Retina (tissue), 1 donor: ENCODE measurements at regions not wholly inside any gene's neighbourhood (a gene's known extent, or its start where the extent isn't known, plus 50 kb on each side); places are given as distances from the start of the nearest gene placed in this dataset.

Experiments used
- DNase-seq: peaks from one replicate; pipeline ENCODE4 v3.0.0-alpha.2; 2016

- DNase-seq: no peak
Measured at GRCh38 chr22:49426098-49426497, 401.6 kb downstream of the BRD1 start.

- no peak for DNase-seq
Measured at GRCh38 chr22:49425356-49425755, 402.3 kb downstream of the BRD1 start.

DNA sequence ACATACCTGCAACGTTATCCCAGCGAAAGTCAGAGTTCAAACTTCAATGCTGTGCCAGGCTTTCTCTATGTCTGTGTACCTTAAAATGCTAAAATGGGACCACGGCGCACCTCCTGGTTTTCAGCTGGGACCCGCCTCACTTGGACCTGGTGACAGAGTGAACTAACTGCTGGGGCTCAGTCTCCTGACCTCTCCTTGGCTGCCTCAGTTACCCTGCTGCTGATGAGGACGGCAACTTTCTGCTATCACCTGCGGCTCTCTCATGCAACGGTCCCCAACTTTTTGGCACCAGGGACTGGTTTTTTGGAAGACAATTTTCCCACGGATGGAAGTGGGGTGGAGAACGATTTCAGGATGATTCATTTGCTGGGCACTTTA is 402.8 kb downstream of the BRD1 start:
- no peak for DNase-seq

DNA sequence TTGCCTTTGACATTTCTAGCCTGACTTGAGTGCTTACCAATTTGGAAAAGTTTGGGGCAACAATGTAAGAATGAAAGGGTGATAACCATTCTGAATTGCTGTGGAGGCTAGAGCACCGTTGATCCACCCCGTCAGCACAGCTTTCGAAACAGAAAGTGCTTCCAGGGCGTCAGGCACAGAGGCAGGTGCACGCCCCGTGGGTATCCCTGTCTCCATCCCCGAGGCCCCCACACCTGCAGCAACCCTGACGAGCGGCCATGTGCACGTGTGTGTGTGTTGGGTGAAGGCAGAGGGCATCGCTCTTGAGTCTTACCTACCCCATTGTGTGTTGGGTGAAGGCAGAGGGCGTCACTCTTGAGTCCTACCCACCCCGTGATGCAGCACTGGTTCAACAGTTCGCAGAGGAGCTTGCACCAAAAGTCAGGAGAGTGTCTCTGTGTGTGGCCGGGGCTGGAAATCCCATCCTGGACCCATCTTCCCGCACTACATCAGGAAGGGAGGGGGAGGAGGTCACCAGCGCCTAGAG is 404.5 kb downstream of the BRD1 start:
- no peak for DNase-seq

- no peak for DNase-seq
Measured at GRCh38 chr22:49422701-49423100, 405.0 kb downstream of the BRD1 start.

- DNase-seq: no peak
Measured at GRCh38 chr22:49420651-49421050, 407.0 kb downstream of the BRD1 start.

DNA sequence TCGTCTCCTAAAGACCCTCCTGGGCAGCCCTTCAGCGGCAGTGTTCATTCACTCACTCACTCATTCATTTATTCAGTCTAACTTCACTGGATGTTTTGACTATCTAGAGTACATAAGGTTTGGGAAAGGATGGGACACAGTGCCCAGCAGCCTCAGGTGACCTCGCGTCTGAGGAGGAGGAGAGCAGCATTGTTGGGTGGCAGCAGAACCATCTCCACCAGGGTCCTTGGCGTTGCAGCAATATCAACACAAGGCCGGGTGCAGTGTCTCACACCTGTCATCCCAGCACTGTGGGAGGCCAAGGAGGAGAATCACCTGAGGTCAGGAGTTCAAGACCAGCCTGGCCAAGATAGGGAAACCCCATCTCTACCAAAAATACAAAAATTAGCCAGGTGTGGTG is 408.0 kb downstream of the BRD1 start:
- no peak for DNase-seq

- DNase-seq: no peak
Measured at GRCh38 chr22:49418943-49419342, 408.7 kb downstream of the BRD1 start.

DNA sequence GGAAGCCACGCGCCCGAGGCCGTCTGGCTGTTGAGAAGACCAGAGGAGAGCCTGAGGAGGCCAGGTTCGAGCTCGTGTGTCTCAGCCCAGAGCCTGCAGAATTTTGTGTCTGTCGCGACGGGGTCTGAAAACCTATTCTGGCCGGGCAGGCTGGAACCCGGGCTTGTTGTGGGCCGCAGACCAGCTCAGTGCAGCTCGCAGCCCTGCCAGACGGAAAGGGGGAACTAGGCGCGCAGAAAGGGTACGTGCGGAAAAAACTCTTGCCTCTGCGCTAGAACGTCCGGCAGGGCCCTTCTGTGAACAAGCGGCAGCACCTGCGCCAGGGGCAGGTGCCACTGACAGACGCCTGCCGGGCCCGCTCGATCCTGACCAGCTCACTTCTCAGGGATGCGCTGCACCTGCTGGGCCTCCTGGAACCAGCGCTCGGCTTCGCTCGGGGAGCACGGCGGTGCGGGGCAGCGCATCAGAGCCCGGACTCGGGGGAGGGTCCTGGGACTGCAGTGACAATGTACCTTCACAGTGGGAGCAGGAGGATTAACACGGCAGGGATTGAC is 409.3 kb downstream of the BRD1 start:
- no peak for DNase-seq

- no peak for DNase-seq
Measured at GRCh38 chr22:49417833-49418232, 409.8 kb downstream of the BRD1 start.

DNA sequence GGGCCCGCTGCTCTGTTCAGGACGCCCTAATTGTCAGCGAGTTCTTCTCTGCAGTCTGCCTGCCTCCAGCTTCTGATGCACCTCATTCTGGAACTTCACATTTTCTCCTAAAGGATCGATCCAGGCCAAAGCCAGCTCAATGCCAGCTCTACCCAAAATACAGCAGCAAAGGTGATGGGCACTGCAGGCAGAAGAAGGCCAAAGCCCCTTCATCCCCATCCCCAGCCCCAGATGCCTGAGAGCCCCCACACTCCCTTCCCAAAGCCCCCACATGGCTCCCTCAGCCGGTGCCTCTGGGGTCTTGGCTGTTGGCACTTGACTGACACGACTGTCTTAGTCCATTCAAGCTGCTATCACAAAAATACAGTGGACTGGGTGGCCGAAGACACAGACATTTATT is 410.3 kb downstream of the BRD1 start:
- DNase-seq: no peak

DNA sequence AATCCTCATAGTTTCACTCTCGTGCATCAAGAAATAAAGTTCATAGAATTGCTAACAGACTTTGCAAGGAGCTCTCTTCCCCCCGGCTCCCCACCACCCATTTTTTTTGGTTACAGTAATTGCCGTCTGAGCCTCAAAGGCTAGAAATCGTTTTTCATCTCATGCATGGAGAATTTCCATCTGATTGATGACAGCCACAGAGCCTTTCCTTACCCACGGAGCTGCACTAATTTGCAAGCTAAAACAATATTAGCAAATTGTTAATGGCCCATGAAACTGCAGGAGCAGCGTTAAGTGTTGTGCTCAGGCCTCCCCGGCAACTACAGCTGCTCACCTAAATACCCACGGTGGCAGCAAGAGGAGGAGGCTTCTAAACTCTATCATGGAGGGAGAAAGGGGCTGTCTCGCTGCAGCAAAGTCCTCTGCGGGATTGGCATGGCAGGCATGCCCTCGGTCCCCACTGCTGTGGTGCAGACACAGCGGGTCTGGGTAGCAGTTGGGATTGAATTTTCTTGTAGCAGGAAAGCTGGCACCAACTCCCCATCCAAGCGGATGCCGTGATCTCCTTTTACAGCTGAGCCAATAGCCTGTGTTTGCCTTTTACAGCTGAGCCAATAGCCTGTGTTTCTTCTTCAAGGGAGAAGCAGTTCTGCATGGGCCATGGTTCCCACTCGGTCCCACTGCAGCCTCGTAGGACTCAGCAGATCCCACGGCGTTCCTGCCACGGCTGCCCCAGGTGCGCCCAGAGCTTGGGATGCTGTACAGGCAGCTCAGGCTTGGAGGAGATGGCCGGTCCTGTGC is 412.3 kb downstream of the BRD1 start:
- no peak for DNase-seq

GRCh38 chr22:49413551-49413950 is 414.1 kb downstream of the BRD1 start:
- no peak for DNase-seq

GRCh38 chr22:49413146-49413545 is 414.5 kb downstream of the BRD1 start:
- DNase-seq: no peak

GRCh38 chr22:49412236-49412635 is 415.4 kb downstream of the BRD1 start:
- DNase-seq: no peak

DNA sequence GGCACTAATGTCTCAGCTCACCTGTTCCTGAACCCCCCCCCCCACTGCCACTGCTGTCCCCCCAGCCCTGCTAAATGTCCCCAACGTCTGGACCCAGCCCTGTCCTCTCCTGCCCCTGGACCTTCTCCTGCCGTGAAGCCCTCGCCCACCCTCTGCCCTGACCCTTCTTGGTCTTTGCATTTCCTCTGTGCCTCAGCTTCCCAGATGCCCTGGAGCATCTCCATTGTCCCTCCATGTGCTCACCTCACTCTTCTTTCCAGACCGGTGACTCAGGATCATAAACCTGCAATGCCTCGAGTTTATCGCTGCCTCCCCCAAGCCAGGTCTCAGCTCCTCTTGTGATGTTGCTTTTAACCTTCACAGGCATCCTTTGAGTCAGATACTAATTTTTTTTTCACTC is 416.4 kb downstream of the BRD1 start:
- no peak for DNase-seq

DNA sequence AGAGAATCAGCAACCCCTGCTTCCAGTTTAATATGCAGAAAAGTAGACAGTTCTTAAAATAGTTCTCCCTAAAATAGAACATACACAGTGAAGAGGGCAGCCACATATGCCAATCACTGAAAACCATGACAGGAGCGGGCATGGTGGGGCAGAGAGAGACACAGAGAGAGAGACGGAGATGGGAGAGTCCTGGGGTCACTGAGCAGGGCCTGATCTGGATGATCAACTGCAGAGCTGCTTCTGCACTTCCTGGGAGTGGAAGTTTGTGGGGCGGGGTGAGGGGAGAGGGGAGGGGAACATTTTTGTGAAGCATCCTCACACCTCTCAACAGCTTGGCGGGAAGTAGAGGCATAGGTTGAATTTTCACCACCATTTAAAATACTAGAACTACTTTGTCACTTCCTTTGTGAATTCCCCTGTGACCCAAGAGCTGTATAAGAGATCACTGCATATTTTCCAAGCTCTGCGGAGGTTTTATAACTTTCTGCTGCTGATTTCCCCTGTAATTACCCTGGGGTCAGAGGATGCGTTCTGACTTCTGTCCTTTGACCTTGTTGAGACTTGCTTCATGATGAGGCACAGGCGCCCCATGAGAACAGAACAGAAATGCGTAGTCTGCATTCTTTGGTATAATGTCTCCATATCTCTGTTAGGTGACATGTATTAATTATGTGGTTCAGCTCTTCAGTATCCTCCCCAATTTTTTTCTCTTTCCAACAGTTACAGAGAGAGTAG is 419.4 kb downstream of the BRD1 start:
- DNase-seq: no peak

DNA sequence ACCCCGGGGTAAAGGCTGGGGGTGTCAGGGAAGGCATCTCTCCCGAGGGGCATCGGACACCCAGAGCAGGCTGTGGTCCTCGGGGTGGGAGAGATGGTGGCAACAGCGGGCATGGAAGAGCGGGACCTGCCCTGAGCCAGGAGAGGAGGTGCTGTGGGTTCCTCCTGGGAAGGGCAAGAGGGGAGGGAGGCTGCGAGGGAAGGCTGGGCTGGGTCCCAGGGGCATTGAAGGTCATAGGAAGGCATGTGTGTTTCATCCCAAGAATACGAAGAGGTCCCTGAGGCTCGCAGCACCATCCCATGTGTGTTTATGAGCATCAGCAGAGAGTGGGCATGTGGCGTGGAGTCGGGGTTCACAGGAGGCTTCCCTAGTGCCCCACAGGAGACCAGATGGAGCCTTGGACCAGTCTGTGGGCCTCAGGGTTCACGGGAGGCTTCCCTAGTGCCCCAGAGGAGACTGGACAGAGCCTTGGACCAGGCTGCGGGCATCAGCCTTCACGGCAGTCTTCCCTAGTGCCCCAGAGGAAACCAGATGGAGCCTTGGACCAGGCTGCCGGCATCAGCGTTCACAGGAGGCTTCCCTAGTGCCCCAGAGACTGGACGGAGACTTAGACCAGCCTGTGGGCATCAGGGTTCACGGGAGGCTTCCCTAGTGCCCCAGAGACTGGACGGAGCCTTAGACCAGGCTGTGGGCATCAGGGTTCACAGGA is 420.6 kb downstream of the BRD1 start:
- no peak for DNase-seq

GRCh38 chr22:49406047-49406650 is 421.5 kb downstream of the BRD1 start:
- no peak for DNase-seq

GRCh38 chr22:49405590-49405989 is 422.1 kb downstream of the BRD1 start:
- DNase-seq: no peak

DNA sequence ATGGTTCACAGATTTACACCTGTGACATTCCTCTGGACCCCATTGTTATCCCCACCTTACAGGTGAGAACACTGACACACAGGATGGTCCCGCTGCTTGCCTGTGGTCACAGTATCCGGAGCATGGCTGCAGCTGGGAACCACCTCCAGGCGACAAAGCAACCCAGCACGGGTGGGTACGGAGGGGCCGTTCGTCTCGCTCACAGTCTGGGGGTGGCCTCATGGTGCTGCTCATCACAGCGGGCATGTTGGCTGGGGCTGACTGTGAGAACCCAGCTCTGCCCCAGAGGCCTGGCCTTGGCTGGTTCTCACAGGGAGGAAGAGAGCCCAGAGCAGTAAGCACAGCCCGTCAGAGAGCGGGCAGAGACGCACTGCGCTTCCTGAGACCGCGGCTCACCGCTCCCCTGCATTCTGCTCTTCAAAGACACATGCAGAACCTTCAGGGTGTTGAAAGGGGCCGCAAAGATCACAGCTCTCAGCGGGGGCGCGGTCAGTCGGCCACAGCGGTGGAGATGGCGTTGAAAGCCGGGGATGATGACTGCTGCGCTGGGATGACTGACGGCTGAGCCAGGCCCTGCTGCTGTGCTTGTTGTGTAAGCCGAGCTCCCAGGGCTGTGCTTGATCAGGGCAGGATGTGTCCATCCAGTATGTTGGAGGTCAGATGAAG is 423.0 kb downstream of the BRD1 start:
- DNase-seq: peak; percentile 70

GRCh38 chr22:49404020-49404419 is 423.7 kb downstream of the BRD1 start:
- DNase-seq: no peak
